Endodermal cell (in vitro differentiated cells): ENCODE measurements at regions not wholly inside any gene's neighbourhood (a gene's known extent, or its start where the extent isn't known, plus 50 kb on each side); places are given as distances from the start of the nearest gene placed in this dataset.

Experiments
- DNase-seq: peaks from one replicate; pipeline ENCODE4 v3.0.0-alpha.2; 2017
- H3K27ac ChIP-seq: 2 replicates; pipeline ENCODE4 v1.5.1; 2013; ENCODE audit warnings: mild to moderate bottlenecking, low read depth, low read length, moderate library complexity
- H3K27me3 ChIP-seq: 2 replicates; pipeline ENCODE4 v1.6.1; 2013; ENCODE audit warnings: mild to moderate bottlenecking, low read length, moderate library complexity; ENCODE audit not compliant: insufficient read depth, control insufficient read depth, poor library complexity, severe bottlenecking
- H3K36me3 ChIP-seq: 2 replicates; pipeline ENCODE4 v1.7.0; 2013; ENCODE audit warnings: mild to moderate bottlenecking, low read length, moderate library complexity; ENCODE audit not compliant: control insufficient read depth, insufficient read depth
- H3K4me1 ChIP-seq: one replicate; pipeline ENCODE4 v1.7.0; 2013; ENCODE audit warnings: low read length; ENCODE audit not compliant: control insufficient read depth, insufficient read depth
- H3K4me3 ChIP-seq: 2 replicates; pipeline ENCODE4 v1.5.1; 2013; ENCODE audit warnings: mild to moderate bottlenecking, low read length, moderate library complexity
- H3K9ac ChIP-seq: 2 replicates; pipeline ENCODE4 v1.6.1; 2013; ENCODE audit warnings: mild to moderate bottlenecking, low read length, moderate library complexity; ENCODE audit not compliant: poor library complexity, severe bottlenecking; ENCODE audit errors: extremely low read depth
- H3K9me3 ChIP-seq: 2 replicates; pipeline ENCODE4 v1.6.1; 2013; ENCODE audit warnings: mild to moderate bottlenecking, low read length, moderate library complexity; ENCODE audit not compliant: control insufficient read depth
- H3K27ac Mint-ChIP-seq: 2 replicates; pipeline ENCODE4 v1.8.0; 2020; ENCODE audit warnings: mixed read lengths
- H3K27me3 Mint-ChIP-seq: 2 replicates; pipeline ENCODE4 v1.8.0; 2021; ENCODE audit warnings: mild to moderate bottlenecking, mixed read lengths; ENCODE audit not compliant: insufficient read depth
- H3K36me3 Mint-ChIP-seq: 2 replicates; pipeline ENCODE4 v1.8.0; 2020; ENCODE audit warnings: low read depth, mixed read lengths
- H3K4me1 Mint-ChIP-seq: 2 replicates; pipeline ENCODE4 v1.8.0; 2020; ENCODE audit warnings: mixed read lengths
- H3K4me3 Mint-ChIP-seq: 2 replicates; pipeline ENCODE4 v1.8.0; 2020; ENCODE audit warnings: mild to moderate bottlenecking, moderate library complexity, mixed read lengths
- H3K9me3 Mint-ChIP-seq: 2 replicates; pipeline ENCODE4 v1.8.0; 2020; ENCODE audit warnings: mild to moderate bottlenecking, mixed read lengths
- WGBS, 2 experiments: methylation state at CpG; one replicate each; pipeline versions ENCODE4 v1.1.5 to v1.1.7; 2013; ENCODE audit warnings: missing lambda C conversion rate in 2 of 2, mixed read lengths in 1 of 2; ENCODE audit not compliant: insufficient coverage in 1 of 2, insufficient read length in 1 of 2; 5-methylcytosine and 5-hydroxymethylcytosine counted together
- TF ChIP-seq, protein P1 (sequence below): fragments of 200-600 bp; sonication (generic); conservative IDR thresholded peaks from 2 replicates; pipeline ENCODE4 v1.5.0; 2021; ENCODE audit warnings: antibody characterized with exemption, mild to moderate bottlenecking

DNA sequence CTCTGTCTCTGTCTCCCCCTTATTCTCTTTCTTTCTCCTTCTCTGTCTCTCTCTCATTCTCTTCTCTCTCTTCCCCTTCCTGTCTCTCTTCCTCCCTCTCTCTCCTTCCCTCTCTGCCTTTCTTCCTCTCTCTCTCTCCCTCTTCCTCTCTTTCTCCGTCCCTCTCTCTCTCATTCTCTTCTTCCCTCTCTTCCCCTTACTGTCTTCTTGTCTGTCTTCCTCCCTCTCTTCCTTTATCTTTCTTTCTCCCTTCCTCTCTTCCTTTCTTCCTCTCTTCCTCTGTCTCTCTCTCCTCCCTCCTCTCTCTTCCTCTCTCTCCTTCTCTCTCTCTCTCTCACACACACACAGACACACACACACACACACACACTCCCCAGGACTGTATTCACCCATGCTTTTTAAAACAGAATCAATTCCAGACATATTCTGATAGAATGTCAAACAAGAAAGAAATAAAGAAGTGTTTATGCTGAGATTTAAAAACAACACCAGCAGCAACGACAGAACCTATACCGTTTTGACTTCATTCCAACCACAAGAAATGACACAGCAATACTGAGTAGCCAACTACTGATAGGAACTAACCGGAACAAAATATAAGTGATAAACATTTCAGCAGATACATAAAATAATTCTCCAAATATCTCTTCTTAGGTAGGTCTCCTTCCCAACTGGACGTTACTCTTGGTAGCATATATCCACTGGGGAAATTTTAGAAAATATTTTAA, 296.7 kb downstream of the ASMT start:
- WGBS, 2 experiments, result 93 to 100% methylated on average over 1 to 4 of the region's 5 CpGs
- Mint-ChIP-seq H3K27ac (no peak overlapping the region), H3K27me3 (peaks cover 21% of the 10 kb centered on the region), H3K4me1 (no peaks in the 10 kb centered on the region), H3K4me3 (no peak overlapping the region), H3K9me3 (peaks cover 8% of the 10 kb centered on the region), H3K36me3 (no peaks in the 10 kb centered on the region)
- TF ChIP-seq, protein P1, sequence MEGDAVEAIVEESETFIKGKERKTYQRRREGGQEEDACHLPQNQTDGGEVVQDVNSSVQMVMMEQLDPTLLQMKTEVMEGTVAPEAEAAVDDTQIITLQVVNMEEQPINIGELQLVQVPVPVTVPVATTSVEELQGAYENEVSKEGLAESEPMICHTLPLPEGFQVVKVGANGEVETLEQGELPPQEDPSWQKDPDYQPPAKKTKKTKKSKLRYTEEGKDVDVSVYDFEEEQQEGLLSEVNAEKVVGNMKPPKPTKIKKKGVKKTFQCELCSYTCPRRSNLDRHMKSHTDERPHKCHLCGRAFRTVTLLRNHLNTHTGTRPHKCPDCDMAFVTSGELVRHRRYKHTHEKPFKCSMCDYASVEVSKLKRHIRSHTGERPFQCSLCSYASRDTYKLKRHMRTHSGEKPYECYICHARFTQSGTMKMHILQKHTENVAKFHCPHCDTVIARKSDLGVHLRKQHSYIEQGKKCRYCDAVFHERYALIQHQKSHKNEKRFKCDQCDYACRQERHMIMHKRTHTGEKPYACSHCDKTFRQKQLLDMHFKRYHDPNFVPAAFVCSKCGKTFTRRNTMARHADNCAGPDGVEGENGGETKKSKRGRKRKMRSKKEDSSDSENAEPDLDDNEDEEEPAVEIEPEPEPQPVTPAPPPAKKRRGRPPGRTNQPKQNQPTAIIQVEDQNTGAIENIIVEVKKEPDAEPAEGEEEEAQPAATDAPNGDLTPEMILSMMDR, result no peak
- Histone ChIP-seq H3K4me3 (no peak overlapping the region), H3K27ac (no peak overlapping the region), H3K9me3 (no peaks in the 10 kb centered on the region), H3K4me1 (no peaks in the 10 kb centered on the region), H3K9ac (no peak overlapping the region), H3K36me3 (no peaks in the 10 kb centered on the region), H3K27me3 (peaks cover 6% of the 10 kb centered on the region)
- no peak for DNase-seq

DNA sequence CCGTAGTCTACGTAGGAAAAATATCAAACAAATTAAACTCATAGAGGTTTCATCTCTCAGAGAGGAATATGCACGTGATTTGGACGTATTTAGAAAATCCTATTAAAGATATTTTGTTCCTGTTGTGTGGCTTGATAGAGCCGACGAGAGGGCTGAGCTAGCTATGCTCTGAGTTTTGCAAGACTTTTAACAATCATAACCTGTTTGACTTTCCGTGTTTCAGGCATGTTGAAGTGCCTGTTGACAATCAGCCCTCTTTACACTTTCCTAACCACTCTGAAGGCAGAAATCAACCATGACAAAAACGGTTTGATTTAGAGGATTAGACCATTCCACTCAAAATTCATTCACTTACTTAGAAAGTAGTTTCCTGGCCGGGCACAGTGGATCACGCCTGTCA, 297.3 kb downstream of the ASMT start:
- TF ChIP-seq, protein P1, result no peak
- H3K4me3 Mint-ChIP-seq, result no peak overlapping the region
- 92 to 94% methylated on average over 8 to 10 of the region's 10 CpGs for WGBS, 2 experiments

DNA sequence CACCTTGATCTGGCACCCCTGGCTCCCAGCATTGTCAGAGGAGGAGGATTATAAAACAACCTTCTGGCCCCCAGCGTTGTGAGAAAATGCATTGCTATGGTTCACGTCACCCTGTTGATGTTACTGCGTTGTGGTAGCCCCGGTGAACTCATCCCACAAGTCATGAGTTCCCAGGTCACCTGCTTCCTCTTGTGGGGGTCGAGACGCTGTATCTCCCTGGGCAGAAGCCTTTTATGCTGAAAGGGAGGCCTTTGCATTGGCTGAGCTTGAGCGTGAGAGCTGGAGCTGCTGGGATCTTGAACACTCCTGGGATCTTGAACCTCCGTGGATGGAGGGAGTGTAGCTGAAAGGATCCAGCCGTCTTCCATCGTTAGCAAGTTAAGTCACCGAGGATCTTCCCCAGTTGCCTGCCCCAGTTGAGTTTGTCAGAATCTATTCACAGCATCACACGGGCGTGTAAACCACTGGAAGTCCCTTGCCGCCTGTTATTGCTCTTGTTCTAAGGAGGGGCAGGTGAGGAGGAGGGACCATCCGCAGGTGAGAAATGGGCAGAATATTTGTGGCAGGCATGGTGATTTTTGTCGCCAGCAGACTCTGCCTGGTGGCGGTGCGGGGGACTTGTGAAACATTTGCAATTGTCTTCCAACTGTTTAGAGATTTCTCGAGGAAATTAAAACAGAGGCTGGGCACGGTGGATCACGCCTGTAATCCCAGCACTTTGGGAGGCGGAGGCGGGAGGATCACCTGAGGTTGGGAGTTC, 299.9 kb downstream of the ASMT start:
- Histone ChIP-seq H3K4me1 (no peaks in the 10 kb centered on the region), H3K9me3 (no peaks in the 10 kb centered on the region), H3K36me3 (no peaks in the 10 kb centered on the region), H3K4me3 (no peak overlapping the region), H3K27ac (no peak overlapping the region), H3K27me3 (peaks cover 6% of the 10 kb centered on the region), H3K9ac (no peak overlapping the region)
- H3K4me1 Mint-ChIP-seq, result no peaks in the 10 kb centered on the region
- no peak overlapping the region for H3K4me3 Mint-ChIP-seq
- H3K36me3 Mint-ChIP-seq, result no peaks in the 10 kb centered on the region
- TF ChIP-seq, protein P1, result no peak
- no peaks in the 10 kb centered on the region for H3K9me3 Mint-ChIP-seq
- DNase-seq, result peak; percentile 60
- H3K27ac Mint-ChIP-seq, result no peak overlapping the region
- peaks cover 19% of the 10 kb centered on the region for H3K27me3 Mint-ChIP-seq
- WGBS, 2 experiments, result 87 to 89% methylated on average over 19 to 23 of the region's 23 CpGs

More for the DNA sequence above, 297.3 kb downstream of the ASMT start:
- Mint-ChIP-seq H3K4me1 (no peaks in the 10 kb centered on the region), H3K9me3 (peaks cover 5% of the 10 kb centered on the region), H3K27me3 (peaks cover 21% of the 10 kb centered on the region), H3K27ac (no peak overlapping the region), H3K36me3 (no peaks in the 10 kb centered on the region)
- Histone ChIP-seq H3K9ac (no peak overlapping the region), H3K27ac (no peak overlapping the region), H3K27me3 (peaks cover 6% of the 10 kb centered on the region), H3K36me3 (no peaks in the 10 kb centered on the region), H3K4me1 (no peaks in the 10 kb centered on the region), H3K4me3 (no peak overlapping the region), H3K9me3 (no peaks in the 10 kb centered on the region)
- no peak for DNase-seq
